ENCODE measurements at regions not wholly inside any gene's neighbourhood (a gene's known extent, or its start where the extent isn't known, plus 50 kb on each side); places are given as distances from the start of the nearest gene placed in this dataset.

GRCh38 chr14:85131226-85131922 is 398.6 kb upstream of the FLRT2 start:
- Mint-ChIP-seq H3K9me3 (peaks cover 8% of the 10 kb centered on the region), H3K4me3 (no peak overlapping the region), H3K27ac (no peak overlapping the region), H3K27me3 (no peaks in the 10 kb centered on the region), H3K36me3 (no peaks in the 10 kb centered on the region), H3K4me1 (no peaks in the 10 kb centered on the region)
- no peak for ATAC-seq

- H3K27me3 Mint-ChIP-seq: no peaks in the 10 kb centered on the region
- H3K4me1 Mint-ChIP-seq: no peaks in the 10 kb centered on the region
- H3K4me3 Mint-ChIP-seq: no peak overlapping the region
- H3K9me3 Mint-ChIP-seq: peaks cover 4% of the 10 kb centered on the region
- H3K27ac Mint-ChIP-seq: no peak overlapping the region
- no peak for ATAC-seq
- H3K36me3 Mint-ChIP-seq: no peaks in the 10 kb centered on the region
These were observed 387.0 kb upstream of the FLRT2 start for GRCh38 chr14:85142982-85143381.

GRCh38 chr14:85146779-85147178 is 383.2 kb upstream of the FLRT2 start:
- Mint-ChIP-seq H3K27ac (no peak overlapping the region), H3K4me1 (no peaks in the 10 kb centered on the region), H3K4me3 (no peak overlapping the region), H3K27me3 (no peaks in the 10 kb centered on the region), H3K36me3 (no peaks in the 10 kb centered on the region), H3K9me3 (peaks cover 4% of the 10 kb centered on the region)
- ATAC-seq: no peak

- Mint-ChIP-seq H3K4me1 (no peaks in the 10 kb centered on the region), H3K27ac (no peak overlapping the region), H3K9me3 (peaks cover 4% of the 10 kb centered on the region), H3K27me3 (no peaks in the 10 kb centered on the region), H3K36me3 (no peaks in the 10 kb centered on the region), H3K4me3 (no peak overlapping the region)
- ATAC-seq: no peak
These were observed 379.8 kb upstream of the FLRT2 start for GRCh38 chr14:85150166-85150565.

GRCh38 chr14:85154714-85155113 is 375.2 kb upstream of the FLRT2 start:
- Mint-ChIP-seq H3K27me3 (no peaks in the 10 kb centered on the region), H3K36me3 (no peaks in the 10 kb centered on the region), H3K9me3 (peaks cover 2% of the 10 kb centered on the region), H3K4me3 (no peak overlapping the region), H3K4me1 (no peaks in the 10 kb centered on the region), H3K27ac (no peak overlapping the region)
- ATAC-seq: no peak

- H3K27me3 Mint-ChIP-seq: no peaks in the 10 kb centered on the region
- ATAC-seq: no peak
- no peaks in the 10 kb centered on the region for H3K4me1 Mint-ChIP-seq
- no peaks in the 10 kb centered on the region for H3K36me3 Mint-ChIP-seq
- no peak overlapping the region for H3K27ac Mint-ChIP-seq
- H3K4me3 Mint-ChIP-seq: no peak overlapping the region
- peaks cover 6% of the 10 kb centered on the region for H3K9me3 Mint-ChIP-seq
These were observed 373.6 kb upstream of the FLRT2 start for GRCh38 chr14:85156319-85156718.

GRCh38 chr14:85159726-85160125 is 370.2 kb upstream of the FLRT2 start:
- Mint-ChIP-seq H3K4me1 (no peaks in the 10 kb centered on the region), H3K27me3 (no peaks in the 10 kb centered on the region), H3K9me3 (peaks cover 11% of the 10 kb centered on the region), H3K4me3 (no peak overlapping the region), H3K27ac (no peak overlapping the region), H3K36me3 (no peaks in the 10 kb centered on the region)
- ATAC-seq: no peak

GRCh38 chr14:85165094-85165493 is 364.9 kb upstream of the FLRT2 start:
- no peaks in the 10 kb centered on the region for H3K36me3 Mint-ChIP-seq
- H3K27ac Mint-ChIP-seq: no peak overlapping the region
- ATAC-seq: no peak
- H3K4me1 Mint-ChIP-seq: no peaks in the 10 kb centered on the region
- H3K27me3 Mint-ChIP-seq: no peaks in the 10 kb centered on the region
- peaks cover 9% of the 10 kb centered on the region for H3K9me3 Mint-ChIP-seq
- H3K4me3 Mint-ChIP-seq: no peak overlapping the region

- Mint-ChIP-seq H3K27ac (no peak overlapping the region), H3K36me3 (no peaks in the 10 kb centered on the region), H3K4me1 (no peaks in the 10 kb centered on the region), H3K27me3 (no peaks in the 10 kb centered on the region), H3K4me3 (no peak overlapping the region), H3K9me3 (peaks cover 2% of the 10 kb centered on the region)
- no peak for ATAC-seq
These were observed 360.6 kb upstream of the FLRT2 start for GRCh38 chr14:85169381-85169780.

GRCh38 chr14:85172290-85172689 is 357.7 kb upstream of the FLRT2 start:
- no peak overlapping the region for H3K27ac Mint-ChIP-seq
- no peak for ATAC-seq
- H3K36me3 Mint-ChIP-seq: no peaks in the 10 kb centered on the region
- no peak overlapping the region for H3K4me3 Mint-ChIP-seq
- H3K27me3 Mint-ChIP-seq: no peaks in the 10 kb centered on the region
- peaks cover 6% of the 10 kb centered on the region for H3K9me3 Mint-ChIP-seq
- H3K4me1 Mint-ChIP-seq: no peaks in the 10 kb centered on the region

- Mint-ChIP-seq H3K4me1 (no peaks in the 10 kb centered on the region), H3K27me3 (no peaks in the 10 kb centered on the region), H3K36me3 (no peaks in the 10 kb centered on the region), H3K9me3 (peaks cover 6% of the 10 kb centered on the region), H3K27ac (no peak overlapping the region), H3K4me3 (no peak overlapping the region)
- ATAC-seq: no peak
These were observed 357.0 kb upstream of the FLRT2 start for GRCh38 chr14:85172889-85173477.

GRCh38 chr14:85175556-85175955 is 354.4 kb upstream of the FLRT2 start:
- Mint-ChIP-seq H3K27ac (no peak overlapping the region), H3K27me3 (no peaks in the 10 kb centered on the region), H3K4me1 (no peaks in the 10 kb centered on the region), H3K36me3 (no peaks in the 10 kb centered on the region), H3K4me3 (no peak overlapping the region), H3K9me3 (peaks cover 8% of the 10 kb centered on the region)
- no peak for ATAC-seq

- H3K9me3 Mint-ChIP-seq: peaks cover 6% of the 10 kb centered on the region
- H3K36me3 Mint-ChIP-seq: no peaks in the 10 kb centered on the region
- H3K27ac Mint-ChIP-seq: no peak overlapping the region
- ATAC-seq: no peak
- H3K4me3 Mint-ChIP-seq: no peak overlapping the region
- no peaks in the 10 kb centered on the region for H3K27me3 Mint-ChIP-seq
- no peaks in the 10 kb centered on the region for H3K4me1 Mint-ChIP-seq
These were observed 351.1 kb upstream of the FLRT2 start for GRCh38 chr14:85178864-85179263.

GRCh38 chr14:85180876-85181275 is 349.1 kb upstream of the FLRT2 start:
- H3K27ac Mint-ChIP-seq: no peak overlapping the region
- peaks cover 6% of the 10 kb centered on the region for H3K9me3 Mint-ChIP-seq
- H3K4me3 Mint-ChIP-seq: no peak overlapping the region
- H3K4me1 Mint-ChIP-seq: no peaks in the 10 kb centered on the region
- no peaks in the 10 kb centered on the region for H3K27me3 Mint-ChIP-seq
- H3K36me3 Mint-ChIP-seq: no peaks in the 10 kb centered on the region
- ATAC-seq: no peak

- H3K27me3 Mint-ChIP-seq: no peaks in the 10 kb centered on the region
- H3K27ac Mint-ChIP-seq: no peak overlapping the region
- ATAC-seq: no peak
- peaks cover 2% of the 10 kb centered on the region for H3K9me3 Mint-ChIP-seq
- no peaks in the 10 kb centered on the region for H3K36me3 Mint-ChIP-seq
- no peaks in the 10 kb centered on the region for H3K4me1 Mint-ChIP-seq
- H3K4me3 Mint-ChIP-seq: no peak overlapping the region
These were observed 347.7 kb upstream of the FLRT2 start for GRCh38 chr14:85182282-85182681.

GRCh38 chr14:85186082-85186481 is 343.9 kb upstream of the FLRT2 start:
- Mint-ChIP-seq H3K36me3 (no peaks in the 10 kb centered on the region), H3K4me3 (no peak overlapping the region), H3K27ac (no peak overlapping the region), H3K9me3 (no peaks in the 10 kb centered on the region), H3K27me3 (no peaks in the 10 kb centered on the region), H3K4me1 (no peaks in the 10 kb centered on the region)
- ATAC-seq: no peak

All from stimulated activated memory B cell treated with anti-CD40 and anti-IgM and Interleukin-4, amounts not matched to agents 10 μg/mL and 1 μg/mL and 100 μg/mL, for 72 hours (primary cell).